ENCODE measurements at regions not wholly inside any gene's neighbourhood (a gene's known extent, or its start where the extent isn't known, plus 50 kb on each side); places are given as distances from the start of the nearest gene placed in this dataset.
"Not testable (repeated sequence)": the region's sequence is repeated elsewhere in the genome, so short reads cannot be mapped to it uniquely, and the experiment has no call there.

DNA sequence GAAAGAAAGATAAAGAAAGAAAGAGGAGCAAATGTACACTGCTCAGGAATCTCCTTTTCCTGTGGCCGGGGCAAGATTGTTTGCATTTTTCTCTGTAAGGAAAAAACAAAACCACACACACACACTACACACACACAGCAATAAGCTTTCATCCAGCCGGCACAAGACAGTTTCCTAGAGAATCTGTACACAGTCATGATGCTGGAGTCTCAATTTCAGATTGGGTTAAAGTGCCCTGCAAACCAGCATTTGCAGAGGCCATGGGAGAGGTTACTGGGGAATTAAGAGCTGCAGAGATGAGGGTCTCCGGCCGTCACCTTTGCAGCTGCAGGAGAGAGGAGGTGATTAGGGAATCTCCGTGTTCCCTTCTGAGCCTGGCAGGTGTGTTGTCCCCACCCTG is 1607.5 kb downstream of the RPIA start:
- not testable (repeated sequence) for DNase-seq

DNA sequence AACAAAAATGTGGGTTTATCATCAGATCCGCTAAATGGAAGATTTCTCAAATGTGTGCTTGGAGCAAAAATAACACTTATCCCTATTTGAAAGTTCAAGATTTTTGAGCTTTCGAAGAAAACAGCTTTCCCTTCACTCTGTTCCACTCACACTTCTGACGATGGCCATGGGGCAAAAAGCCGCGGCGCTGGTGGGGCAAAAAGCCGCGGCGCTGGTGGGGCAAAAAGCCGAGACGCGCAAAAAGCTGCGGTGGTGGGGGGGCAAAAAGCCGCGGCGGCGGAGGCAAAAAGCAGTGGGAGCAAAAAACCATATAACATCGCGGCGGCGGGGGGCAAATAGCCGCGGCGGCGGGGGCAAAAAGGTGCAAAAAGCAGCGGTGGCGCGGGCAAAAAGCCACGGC is 1631.5 kb downstream of the RPIA start:
- DNase-seq, result not testable (repeated sequence)

- DNase-seq, result peak; percentile 55
Measured at GRCh38 chr2:90323612-90324558, 1632.4 kb downstream of the RPIA start.

- peak; percentile 48 for DNase-seq
Measured at GRCh38 chr2:90324672-90325071, 1633.2 kb downstream of the RPIA start.

GRCh38 chr2:90325796-90326353 is 1634.4 kb downstream of the RPIA start:
- DNase-seq, result not testable (repeated sequence)

DNA sequence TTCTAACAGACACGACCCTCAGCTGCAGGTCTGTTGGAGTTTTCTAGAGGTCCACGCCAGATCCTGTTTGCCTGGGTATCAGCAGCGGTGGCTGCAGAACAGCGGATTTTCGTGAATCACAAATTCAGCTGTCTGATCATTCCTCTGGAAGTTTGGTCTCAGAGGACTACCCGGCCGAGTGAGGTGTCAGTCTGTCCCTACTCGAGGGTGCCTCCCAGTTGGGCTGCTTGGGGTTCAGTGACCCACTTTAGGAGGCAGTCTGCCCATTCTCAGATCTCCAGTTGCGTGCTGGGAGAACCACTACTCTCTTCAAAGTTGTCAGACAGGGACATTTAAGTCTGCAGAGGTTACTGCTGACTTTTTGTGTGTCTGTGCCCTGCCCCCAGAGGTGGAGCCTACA is 1664.1 kb downstream of the RPIA start:
- not testable (repeated sequence) for DNase-seq

DNA sequence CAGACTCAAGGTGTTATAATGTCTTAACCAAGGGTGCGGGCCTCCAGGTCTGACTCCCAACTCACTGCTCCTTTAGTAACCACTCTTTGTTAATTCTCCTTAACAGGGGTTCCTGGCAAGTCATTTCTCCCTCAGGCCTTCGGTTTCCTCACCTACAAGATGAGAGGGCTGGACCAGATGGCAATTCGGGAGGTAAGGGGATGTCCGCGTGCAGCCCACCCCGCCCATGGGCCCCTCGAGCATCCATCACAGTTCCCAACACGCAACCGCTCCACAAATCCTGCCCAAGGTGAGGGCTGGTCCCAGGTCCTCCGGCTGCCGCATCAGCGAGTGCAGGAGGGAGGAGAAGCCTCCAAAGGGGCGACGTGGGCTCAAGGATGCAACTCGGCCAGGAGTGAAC is 1667.9 kb downstream of the RPIA start:
- not testable (repeated sequence) for DNase-seq

- not testable (repeated sequence) for DNase-seq
Measured at GRCh38 chr2:90359887-90360730, 1668.6 kb downstream of the RPIA start.

DNA sequence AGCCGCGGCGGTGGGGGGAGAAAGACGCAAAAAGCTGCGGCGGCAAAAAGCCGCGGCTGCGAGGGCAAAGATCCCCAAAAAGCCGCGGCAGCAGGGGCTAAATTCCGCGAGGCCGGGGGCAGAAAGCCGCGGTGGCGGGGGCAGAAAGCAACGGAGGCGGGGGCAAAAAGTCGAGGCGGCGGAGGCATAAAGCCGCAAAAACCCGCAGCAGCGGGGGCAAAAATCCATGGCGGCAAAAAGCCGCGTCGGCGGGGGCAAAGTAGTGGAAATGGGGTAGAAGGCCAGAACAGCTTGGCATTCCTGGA is 1669.2 kb downstream of the RPIA start:
- DNase-seq, result not testable (repeated sequence)
